ENCODE measurements at regions not wholly inside any gene's neighbourhood (a gene's known extent, or its start where the extent isn't known, plus 50 kb on each side); places are given as distances from the start of the nearest gene placed in this dataset.
"Not testable (repeated sequence)": the region's sequence is repeated elsewhere in the genome, so short reads cannot be mapped to it uniquely, and the experiment has no call there.

DNA sequence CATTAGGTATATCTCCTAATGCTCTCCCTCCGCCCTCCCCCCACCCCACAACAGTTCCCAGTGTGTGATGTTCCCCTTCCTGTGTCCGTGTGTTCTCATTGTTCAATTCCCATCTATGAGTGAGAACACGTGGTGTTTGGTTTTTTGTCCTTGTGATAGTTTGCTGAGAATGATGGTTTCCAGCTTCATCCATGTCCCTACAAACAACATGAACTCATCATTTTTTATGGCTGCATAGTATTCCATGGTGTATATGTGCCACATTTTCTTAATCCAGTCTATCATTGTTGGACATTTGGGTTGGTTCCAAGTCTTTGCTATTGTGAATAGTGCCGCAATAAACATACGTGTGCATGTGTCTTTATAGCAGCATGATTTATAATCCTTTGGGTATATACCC, 505.3 kb downstream of the CSNK1G3 start:
- POLR2A ChIA-PET (ENCODE audit: partially characterized antibody); H3K79me2 ChIP-seq (ENCODE audit: control insufficient read depth in 1 of 2, insufficient read depth in 2 of 2, low read length in 2 of 2); H2BK120ac ChIP-seq (replicated peaks; ENCODE audit: low read depth, low read length); H3K27ac ChIP-seq (ENCODE audit: low read depth, low read length); H2AK5ac ChIP-seq (ENCODE audit: low read depth, low read length); H3K4me2 ChIP-seq (ENCODE audit: insufficient read depth in 1 of 2, low read depth in 2 of 2, low read length in 2 of 2); DNase-seq (ENCODE audit: low read depth in 1 of 2, low spot score in 2 of 2); H2BK5ac ChIP-seq (ENCODE audit: low read depth, low read length); H2BK12ac ChIP-seq (ENCODE audit: low read depth, low read length); H2AFZ ChIP-seq (ENCODE audit: low read length); H3K4ac ChIP-seq (replicated peaks; ENCODE audit: insufficient read length, low read depth, low read length); H4K5ac ChIP-seq (ENCODE audit: insufficient read length, low read depth, low read length); H4K8ac ChIP-seq (ENCODE audit: extremely low read depth, insufficient read depth, low read length); H3K14ac ChIP-seq (ENCODE audit: insufficient read length); H3K9ac ChIP-seq (replicated peaks in 1 of 4; ENCODE audit: extremely low read depth in 1 of 4, low read depth in 3 of 4, low read length in 3 of 4); H3K4me1 ChIP-seq (replicated peaks in 1 of 4; ENCODE audit: control insufficient read depth in 3 of 4, insufficient read depth in 4 of 4, low read length in 3 of 4); H3K23ac ChIP-seq (ENCODE audit: insufficient read length); H2BK15ac ChIP-seq (ENCODE audit: low read length); H3K79me1 ChIP-seq (ENCODE audit: low read depth, low read length); FAIRE-seq; H3K27me3 ChIP-seq (replicated peaks in 1 of 4; ENCODE audit: control insufficient read depth in 3 of 4, extremely low read depth in 1 of 4, insufficient read depth in 3 of 4, low read length in 3 of 4); H4K91ac ChIP-seq (replicated peaks; ENCODE audit: insufficient read length, low read length); H3K18ac ChIP-seq (ENCODE audit: extremely low read depth, low read length); H3K9me3 ChIP-seq (ENCODE audit: insufficient read depth in 2 of 2, low read depth in 1 of 2, low read length in 1 of 2); H3K23me2 ChIP-seq (ENCODE audit: low read depth, low read length); H3K56ac ChIP-seq (replicated peaks; ENCODE audit: insufficient read length, low read depth, low read length); H4K20me1 ChIP-seq (replicated peaks in 1 of 2; ENCODE audit: control insufficient read depth in 1 of 2, insufficient read depth in 2 of 2, low read length in 2 of 2); H2BK20ac ChIP-seq (ENCODE audit: low read length); H3K36me3 ChIP-seq (ENCODE audit: control insufficient read depth in 2 of 4, insufficient read depth in 4 of 4, low read length in 3 of 4); H3K4me3 ChIP-seq (ENCODE audit: extremely low read depth in 1 of 4, insufficient read depth in 2 of 4, low read depth in 3 of 4, low read length in 4 of 4): not testable (repeated sequence)
- CTCF ChIA-PET (ENCODE audit: partially characterized antibody), result interaction anchor here (0.6 kb wide), 1 partner anchor 637 kb away, joined by 3 read pairs; no protein-coding TSS in a partner anchor
- WGBS, 2 experiments (ENCODE audit: extremely low coverage in 1 of 2, insufficient coverage in 1 of 2, insufficient read length in 1 of 2, insufficient replicate concordance in 2 of 2, low coverage in 1 of 2, low lambda C conversion rate in 2 of 2, missing lambda C conversion rate in 1 of 2), result 70% methylated on average over 1 of the region's 5 CpGs; no CpG with 5 or more reads in 1 of the 2 experiments

All from H1 (cell line).